H1 (cell line): ENCODE measurements at regions not wholly inside any gene's neighbourhood (a gene's known extent, or its start where the extent isn't known, plus 50 kb on each side); places are given as distances from the start of the nearest gene placed in this dataset.

Experiments used
- CTCF ChIA-PET: fragments of 300-600 bp; sonication (Branson Sonifier 250); formaldehyde crosslinking; loops from one replicate; lab custom pipeline; 2021; ENCODE audit not compliant: partially characterized antibody; lab: Charles Lee
- POLR2A ChIA-PET: fragments of 300-600 bp; sonication (Branson Sonifier 250); formaldehyde crosslinking; loops from one replicate; lab custom pipeline; 2021; ENCODE audit warnings: inconsistent platforms; ENCODE audit not compliant: partially characterized antibody; lab: Charles Lee
- DNase-seq, 2 experiments: peaks; one replicate each; pipeline versions ENCODE4 v3.0.0 to v3.0.0-alpha.2; 2010 to 2022; ENCODE audit warnings: low spot score in 2 of 2, low read depth in 1 of 2, mixed read lengths in 1 of 2
- FAIRE-seq: peaks from 2 replicates; lab custom pipeline; 2011; peaks lifted over from hg19 to GRCh38; lab: Jason Lieb, UNC
- H2AFZ ChIP-seq: 2 replicates; pipeline ENCODE4 v1.8.1; 2012; ENCODE audit warnings: low read length, inconsistent platforms
- H2AK5ac ChIP-seq: 2 replicates; pipeline ENCODE4 v1.6.1; 2013; ENCODE audit warnings: low read depth, low read length
- H2BK120ac ChIP-seq: replicated peaks from 2 replicates; pipeline ENCODE3; 2013; ENCODE audit warnings: low read depth, low read length, inconsistent platforms
- H2BK12ac ChIP-seq: 2 replicates; pipeline ENCODE4 v1.6.1; 2013; ENCODE audit warnings: low read depth, low read length
- H2BK15ac ChIP-seq: 2 replicates; pipeline ENCODE4 v1.6.1; 2013; ENCODE audit warnings: low read length
- H2BK20ac ChIP-seq: 2 replicates; pipeline ENCODE4 v1.6.1; 2013; ENCODE audit warnings: low read length
- H2BK5ac ChIP-seq: 2 replicates; pipeline ENCODE4 v1.6.1; 2013; ENCODE audit warnings: low read depth, low read length
- H3K14ac ChIP-seq: 2 replicates; pipeline ENCODE4 v1.6.1; 2013; ENCODE audit warnings: inconsistent platforms; ENCODE audit not compliant: insufficient read length
- H3K18ac ChIP-seq: 2 replicates; pipeline ENCODE4 v1.6.1; 2013; ENCODE audit warnings: low read length; ENCODE audit errors: extremely low read depth
- H3K23ac ChIP-seq: 2 replicates; pipeline ENCODE4 v1.6.1; 2013; ENCODE audit warnings: inconsistent platforms; ENCODE audit not compliant: insufficient read length
- H3K23me2 ChIP-seq: 2 replicates; pipeline ENCODE4 v1.6.1; 2013; ENCODE audit warnings: low read depth, low read length
- H3K27ac ChIP-seq: 2 replicates; pipeline ENCODE4 v1.6.1; 2011; ENCODE audit warnings: low read depth, low read length, inconsistent platforms
- H3K27me3 ChIP-seq, 4 experiments: replicated peaks in 1 of 4; 1 replicate in 1 of 4; 2 replicates in 3 of 4; pipeline versions ENCODE4 v1.6.1 to v1.8.1; 2011 to 2013; ENCODE audit warnings: low read length in 3 of 4, mild to moderate bottlenecking in 3 of 4, inconsistent platforms in 2 of 4, mixed read lengths in 2 of 4, moderate library complexity in 1 of 4; ENCODE audit not compliant: control insufficient read depth in 3 of 4, insufficient read depth in 3 of 4; ENCODE audit errors: extremely low read depth in 1 of 4
- H3K36me3 ChIP-seq, 4 experiments: 2 replicates each; pipeline versions ENCODE4 v1.6.1 to v1.8.1; 2011 to 2013; ENCODE audit warnings: mild to moderate bottlenecking in 4 of 4, low read length in 3 of 4, moderate library complexity in 2 of 4, control low read depth in 1 of 4, inconsistent platforms in 1 of 4; ENCODE audit not compliant: insufficient read depth in 4 of 4, control insufficient read depth in 2 of 4
- H3K4ac ChIP-seq: replicated peaks from 2 replicates; pipeline ENCODE3; 2013; ENCODE audit warnings: low read length, low read depth, mixed read lengths, inconsistent platforms; ENCODE audit not compliant: insufficient read length
- H3K4me1 ChIP-seq, 4 experiments: replicated peaks in 1 of 4; 1 replicate in 1 of 4; 2 replicates in 3 of 4; pipeline versions ENCODE4 v1.6.1 to v1.8.1; 2011 to 2013; ENCODE audit warnings: low read length in 3 of 4, inconsistent platforms in 2 of 4, mixed read lengths in 1 of 4; ENCODE audit not compliant: insufficient read depth in 4 of 4, control insufficient read depth in 3 of 4
- H3K4me2 ChIP-seq, 2 experiments: 2 replicates each; pipeline versions ENCODE4 v1.6.1 to v1.8.1; 2011 to 2013; ENCODE audit warnings: low read depth in 2 of 2, low read length in 2 of 2, control low read depth in 1 of 2, inconsistent platforms in 1 of 2, mild to moderate bottlenecking in 1 of 2; ENCODE audit not compliant: insufficient read depth in 1 of 2
- H3K4me3 ChIP-seq, 4 experiments: fragments of 200-600, 300-600 bp in 1 of 4; sonication (generic), shearing (Covaris generic), sonication (Bioruptor Twin) in 1 of 4; 2 replicates each; pipeline versions ENCODE4 v1.5.1 to v1.8.1; 2011 to 2016; ENCODE audit warnings: low read length in 4 of 4, low read depth in 3 of 4, control low read depth in 2 of 4, inconsistent platforms in 2 of 4, mild to moderate bottlenecking in 2 of 4, mixed read lengths in 1 of 4, moderate library complexity in 1 of 4; ENCODE audit not compliant: insufficient read depth in 2 of 4; ENCODE audit errors: extremely low read depth in 1 of 4
- H3K56ac ChIP-seq: replicated peaks from 2 replicates; pipeline ENCODE3; 2013; ENCODE audit warnings: low read depth, mild to moderate bottlenecking, mixed read lengths, low read length, inconsistent platforms; ENCODE audit not compliant: insufficient read length
- H3K79me1 ChIP-seq: 2 replicates; pipeline ENCODE4 v1.6.1; 2013; ENCODE audit warnings: low read depth, low read length, control low read depth
- H3K79me2 ChIP-seq, 2 experiments: 2 replicates each; pipeline versions ENCODE4 v1.6.1 to v1.8.1; 2012 to 2013; ENCODE audit warnings: low read length in 2 of 2, mild to moderate bottlenecking in 2 of 2, inconsistent platforms in 1 of 2; ENCODE audit not compliant: insufficient read depth in 2 of 2, control insufficient read depth in 1 of 2
- H3K9ac ChIP-seq, 4 experiments: replicated peaks in 1 of 4; 1 replicate in 1 of 4; 2 replicates in 3 of 4; pipeline versions ENCODE4 v1.6.1 to v1.8.1; 2011 to 2013; ENCODE audit warnings: low read depth in 3 of 4, low read length in 3 of 4, control low read depth in 2 of 4, mild to moderate bottlenecking in 2 of 4, moderate library complexity in 2 of 4, inconsistent platforms in 1 of 4; ENCODE audit errors: extremely low read depth in 1 of 4
- H3K9me3 ChIP-seq, 2 experiments: 2 replicates each; pipeline versions ENCODE4 v1.6.1 to v1.8.1; 2012 to 2013; ENCODE audit warnings: mild to moderate bottlenecking in 2 of 2, moderate library complexity in 2 of 2, control low read depth in 1 of 2, inconsistent platforms in 1 of 2, low read depth in 1 of 2, low read length in 1 of 2, mixed read lengths in 1 of 2; ENCODE audit not compliant: insufficient read depth in 2 of 2
- H4K20me1 ChIP-seq, 2 experiments: replicated peaks in 1 of 2; 2 replicates each; pipeline versions ENCODE3 to v1.8.1; 2011 to 2013; ENCODE audit warnings: inconsistent platforms in 2 of 2, low read length in 2 of 2, mild to moderate bottlenecking in 1 of 2; ENCODE audit not compliant: insufficient read depth in 2 of 2, control insufficient read depth in 1 of 2
- H4K5ac ChIP-seq: 2 replicates; pipeline ENCODE4 v1.6.1; 2013; ENCODE audit warnings: low read length, low read depth, mixed read lengths, inconsistent platforms; ENCODE audit not compliant: insufficient read length
- H4K8ac ChIP-seq: 2 replicates; pipeline ENCODE4 v1.8.0; 2013; ENCODE audit warnings: mild to moderate bottlenecking, moderate library complexity, low read length, inconsistent platforms; ENCODE audit not compliant: insufficient read depth; ENCODE audit errors: extremely low read depth
- H4K91ac ChIP-seq: replicated peaks from 2 replicates; pipeline ENCODE3; 2013; ENCODE audit warnings: low read length, mixed read lengths, inconsistent platforms; ENCODE audit not compliant: insufficient read length
- BCL11A ChIP-seq, 2 experiments: IDR thresholded peaks; one replicate each; pipeline ENCODE4 v1.6.1; 2011; ENCODE audit warnings: low read depth in 2 of 2, low read length in 2 of 2, mild to moderate bottlenecking in 2 of 2
- CHD1 ChIP-seq: IDR thresholded peaks from 2 replicates; pipeline ENCODE4 v1.6.1; 2012; ENCODE audit warnings: low read depth, low read length, improper control_type of control experiment
- RAD21 ChIP-seq, 2 experiments: IDR thresholded peaks in 1 of 2; conservative IDR thresholded peaks in 1 of 2; 2 replicates each; pipeline ENCODE4 v1.6.1; 2011; ENCODE audit warnings: low read depth in 2 of 2, low read length in 2 of 2, improper control_type of control experiment in 1 of 2, inconsistent platforms in 1 of 2, mild to moderate bottlenecking in 1 of 2, moderate library complexity in 1 of 2
- WGBS, 2 experiments: shearing (Covaris generic) in 1 of 2; methylation state at CpG; one replicate each; pipeline versions ENCODE4 v1.1.6 to v1.1.7; 2013 to 2015; ENCODE audit warnings: low lambda C conversion rate in 2 of 2, mixed read lengths in 2 of 2, inconsistent platforms in 1 of 2, low coverage in 1 of 2, missing lambda C conversion rate in 1 of 2; ENCODE audit not compliant: insufficient replicate concordance in 2 of 2, insufficient coverage in 1 of 2, insufficient read length in 1 of 2; ENCODE audit errors: extremely low coverage in 1 of 2, missing lambda C conversion rate in 1 of 2; 5-methylcytosine and 5-hydroxymethylcytosine counted together
- TF ChIP-seq, protein P1 (sequence below), 3 experiments: IDR thresholded peaks; 1 replicate in 2 of 3; 2 replicates in 1 of 3; pipeline versions ENCODE4 v1.5.1 to v1.6.1; 2011; ENCODE audit warnings: low read length in 3 of 3, mild to moderate bottlenecking in 3 of 3, inconsistent platforms in 2 of 3, low read depth in 1 of 3, moderate library complexity in 1 of 3; ENCODE audit not compliant: insufficient read depth in 1 of 3; ENCODE audit errors: control extremely low read depth in 1 of 3

DNA sequence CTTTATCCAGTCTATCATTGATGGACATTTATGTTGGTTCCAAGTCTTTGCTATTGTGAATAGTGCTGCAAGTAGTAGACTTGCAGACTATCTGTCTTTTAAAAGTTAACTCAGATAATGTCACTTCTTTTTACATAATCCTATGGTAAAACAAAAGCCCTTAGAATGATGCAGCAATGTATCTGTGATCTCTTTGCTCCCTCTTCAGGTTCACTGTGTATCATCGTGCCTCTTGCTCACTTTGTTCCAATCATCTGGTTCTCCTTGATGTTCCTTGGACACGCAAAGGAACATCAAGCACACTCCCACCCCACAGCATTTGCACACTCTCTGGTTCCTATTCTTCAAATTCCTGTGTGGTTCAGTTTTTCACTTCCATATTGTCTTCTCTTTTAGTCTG is 472.5 kb upstream of the ZNF804A start:
- ChIA-PET CTCF (no interaction called here), POLR2A (no interaction called here)
- Histone ChIP-seq H3K56ac (no peak overlapping the region), H3K27me3 (no peaks in the 10 kb centered on the region), H2AFZ (no peak overlapping the region), H3K9me3 (no peaks in the 10 kb centered on the region), H4K91ac (no peak overlapping the region), H2BK15ac (no peak overlapping the region), H4K8ac (no peak overlapping the region), H3K4me1 (no peaks in the 10 kb centered on the region), H3K36me3 (no peaks in the 10 kb centered on the region), H2BK5ac (no peak overlapping the region), H3K4me3 (no peak overlapping the region), H2AK5ac (no peak overlapping the region; the same call in 1 of the 2 replicates), H2BK120ac (no peak overlapping the region), H3K79me1 (no peaks in the 10 kb centered on the region), H2BK12ac (no peak overlapping the region), H3K18ac (no peak overlapping the region), H3K4me2 (no peak overlapping the region), H3K23me2 (no peaks in the 10 kb centered on the region), H4K20me1 (no peaks in the 10 kb centered on the region), H2BK20ac (no peak overlapping the region), H3K9ac (no peak overlapping the region), H4K5ac (no peak overlapping the region), H3K23ac (no peak overlapping the region), H3K14ac (no peak overlapping the region), H3K27ac (no peak overlapping the region), H3K4ac (no peak overlapping the region), H3K79me2 (no peaks in the 10 kb centered on the region)
- DNase-seq (no peak), FAIRE-seq (no peak)
- peak; percentile 40 to 42 for TF ChIP-seq RAD21 (IDR thresholded peaks at IDR 0.05 in 1 of 2, conservative IDR thresholded peaks at IDR 0.05 in 1 of 2; ENCODE audit: low read depth in 2 of 2, low read length in 2 of 2)
- TF ChIP-seq CHD1, result no peak
- TF ChIP-seq BCL11A (IDR thresholded peaks at IDR 0.05; ENCODE audit: low read depth in 2 of 2, low read length in 2 of 2), result no peak
- TF ChIP-seq, protein P1, sequence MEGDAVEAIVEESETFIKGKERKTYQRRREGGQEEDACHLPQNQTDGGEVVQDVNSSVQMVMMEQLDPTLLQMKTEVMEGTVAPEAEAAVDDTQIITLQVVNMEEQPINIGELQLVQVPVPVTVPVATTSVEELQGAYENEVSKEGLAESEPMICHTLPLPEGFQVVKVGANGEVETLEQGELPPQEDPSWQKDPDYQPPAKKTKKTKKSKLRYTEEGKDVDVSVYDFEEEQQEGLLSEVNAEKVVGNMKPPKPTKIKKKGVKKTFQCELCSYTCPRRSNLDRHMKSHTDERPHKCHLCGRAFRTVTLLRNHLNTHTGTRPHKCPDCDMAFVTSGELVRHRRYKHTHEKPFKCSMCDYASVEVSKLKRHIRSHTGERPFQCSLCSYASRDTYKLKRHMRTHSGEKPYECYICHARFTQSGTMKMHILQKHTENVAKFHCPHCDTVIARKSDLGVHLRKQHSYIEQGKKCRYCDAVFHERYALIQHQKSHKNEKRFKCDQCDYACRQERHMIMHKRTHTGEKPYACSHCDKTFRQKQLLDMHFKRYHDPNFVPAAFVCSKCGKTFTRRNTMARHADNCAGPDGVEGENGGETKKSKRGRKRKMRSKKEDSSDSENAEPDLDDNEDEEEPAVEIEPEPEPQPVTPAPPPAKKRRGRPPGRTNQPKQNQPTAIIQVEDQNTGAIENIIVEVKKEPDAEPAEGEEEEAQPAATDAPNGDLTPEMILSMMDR (IDR thresholded peaks at IDR 0.05; ENCODE audit: control extremely low read depth in 1 of 3, insufficient read depth in 1 of 3, low read depth in 1 of 3, low read length in 3 of 3), result peak in 2 of 3 experiments; percentile 3 to 7; a peak in 2 of 4 replicates
- 96% methylated on average over 2 of the region's 2 CpGs; no CpG with 5 or more reads in 1 of the 2 experiments for WGBS, 2 experiments
